Left cardiac atrium (tissue), 4 donors: ENCODE measurements at regions not wholly inside any gene's neighbourhood (a gene's known extent, or its start where the extent isn't known, plus 50 kb on each side); places are given as distances from the start of the nearest gene placed in this dataset.
A peak's percentile ranks its signal among the peaks of the same experiment; 100 is the strongest.

Experiments used
- ATAC-seq, 2 donors: fragments of 200-7000 bp; cut with Tn5 transposase; one replicate each; pipeline ENCODE4 v1.9.1; 2020; ENCODE audit warnings: mild to moderate bottlenecking in 2 of 2, moderate library complexity in 2 of 2
- DNase-seq: peaks from one replicate; pipeline ENCODE4 v3.0.0-alpha.2; 2020
- intact Hi-C, 2 donors: fragments of 100-400 bp; cut with DNase I; formaldehyde crosslinking; loops; one replicate each; pipeline versions ENCODE4 v1.14.1 to v1.15.1; 2022 to 2023
- donor health status: DM: no; HTN: yes; CAD: no.
- donor health status: DM: no; HTN: yes; CAD: no; lungs with severe emphysema.
- donor health status: DM: yes; HTN: yes; CAD: no.
- donor health status: Dilated cardiomyopathy.

- intact Hi-C loops = no loop called here
- ATAC-seq (peak; percentile 67 to 97), DNase-seq (peak; percentile 48)
These were observed 532.2 kb downstream of the MATN1 start for GRCh38 chr1:30191154-30191702.

GRCh38 chr1:30190511-30191153, 532.8 kb downstream of the MATN1 start:
- ATAC-seq = no peak
- intact Hi-C loops = no loop called here
- DNase-seq = no peak

GRCh38 chr1:30189818-30190500, 533.4 kb downstream of the MATN1 start:
- intact Hi-C loops = no loop called here
- no peak for DNase-seq
- ATAC-seq = no peak

- intact Hi-C loops = no loop called here
- ATAC-seq = no peak
- no peak for DNase-seq
These were observed 534.4 kb downstream of the MATN1 start for GRCh38 chr1:30188999-30189398.

- no peak for ATAC-seq
- intact Hi-C loops = no loop called here
- no peak for DNase-seq
These were observed 535.1 kb downstream of the MATN1 start for GRCh38 chr1:30188329-30188728.

GRCh38 chr1:30187413-30188023, 535.9 kb downstream of the MATN1 start:
- DNase-seq (no peak), ATAC-seq (no peak)
- intact Hi-C loops = no loop called here

GRCh38 chr1:30186586-30186985, 536.8 kb downstream of the MATN1 start:
- intact Hi-C loops = no loop called here
- no peak for DNase-seq
- no peak for ATAC-seq

- ATAC-seq (no peak), DNase-seq (no peak)
- intact Hi-C loops = no loop called here
These were observed 537.6 kb downstream of the MATN1 start for GRCh38 chr1:30185809-30186208.

GRCh38 chr1:30185313-30185712, 538.1 kb downstream of the MATN1 start:
- DNase-seq (no peak), ATAC-seq (no peak)
- intact Hi-C loops = no loop called here

GRCh38 chr1:30184393-30185141, 538.8 kb downstream of the MATN1 start:
- intact Hi-C loops = no loop called here
- no peak for DNase-seq

GRCh38 chr1:30183895-30184294, 539.5 kb downstream of the MATN1 start:
- intact Hi-C loops = no loop called here
- no peak for DNase-seq
- ATAC-seq = no peak

More at GRCh38 chr1:30184393-30185141, 538.8 kb downstream of the MATN1 start:
- no peak for ATAC-seq

- intact Hi-C loops = no loop called here
- no peak for ATAC-seq
- DNase-seq = no peak
These were observed 540.4 kb downstream of the MATN1 start for GRCh38 chr1:30183006-30183405.

- DNase-seq = no peak
- intact Hi-C loops = no loop called here
These were observed 543.3 kb downstream of the MATN1 start for GRCh38 chr1:30179942-30180543.

GRCh38 chr1:30176477-30176876, 546.9 kb downstream of the MATN1 start:
- DNase-seq = no peak
- intact Hi-C loops = no loop called here
- ATAC-seq = no peak

More at GRCh38 chr1:30179942-30180543, 543.3 kb downstream of the MATN1 start:
- ATAC-seq = no peak

GRCh38 chr1:30174499-30174898, 548.9 kb downstream of the MATN1 start:
- no peak for DNase-seq
- intact Hi-C loops = no loop called here
- no peak for ATAC-seq

GRCh38 chr1:30173560-30173959, 549.8 kb downstream of the MATN1 start:
- DNase-seq (no peak), ATAC-seq (no peak)
- intact Hi-C loops = no loop called here

- no peak for DNase-seq
- ATAC-seq = no peak
- intact Hi-C loops = no loop called here
These were observed 550.6 kb downstream of the MATN1 start for GRCh38 chr1:30172757-30173156.

GRCh38 chr1:30172299-30172694, 551.1 kb downstream of the MATN1 start:
- intact Hi-C loops = no loop called here
- DNase-seq = no peak
- no peak for ATAC-seq

- DNase-seq (no peak), ATAC-seq (no peak)
- intact Hi-C loops = no loop called here
These were observed 551.7 kb downstream of the MATN1 start for GRCh38 chr1:30171537-30172298.
